Panc1 (cell line): ENCODE measurements at regions not wholly inside any gene's neighbourhood (a gene's known extent, or its start where the extent isn't known, plus 50 kb on each side); places are given as distances from the start of the nearest gene placed in this dataset.

Source experiments
- POLR2AphosphoS5 ChIP-seq: IDR thresholded peaks from 2 replicates; pipeline ENCODE4 v1.6.1; 2012; ENCODE audit warnings: mild to moderate bottlenecking, low read depth, low read length, moderate library complexity
- SIN3A ChIP-seq: IDR thresholded peaks from 2 replicates; pipeline ENCODE4 v1.6.1; 2012; ENCODE audit warnings: low read depth, mild to moderate bottlenecking, low read length, moderate library complexity, borderline replicate concordance; ENCODE audit not compliant: insufficient read depth
- TCF7L2 ChIP-seq: IDR thresholded peaks from 2 replicates; pipeline ENCODE4 v1.6.1; 2011; ENCODE audit warnings: mild to moderate bottlenecking, low read depth, low read length, inconsistent platforms
- TF ChIP-seq, protein P1 (sequence below), 2 experiments: IDR thresholded peaks; 2 replicates each; pipeline ENCODE4 v1.6.1; 2011 to 2012; ENCODE audit warnings: low read depth in 2 of 2, control low read depth in 1 of 2, low read length in 1 of 2, mild to moderate bottlenecking in 1 of 2, moderate library complexity in 1 of 2; ENCODE audit not compliant: insufficient read depth in 1 of 2
- TF ChIP-seq, protein P2 (sequence below): fragments of 450-650 bp; IDR thresholded peaks from 2 replicates; pipeline ENCODE4 v1.5.1; 2017; ENCODE audit warnings: mild to moderate bottlenecking

DNA sequence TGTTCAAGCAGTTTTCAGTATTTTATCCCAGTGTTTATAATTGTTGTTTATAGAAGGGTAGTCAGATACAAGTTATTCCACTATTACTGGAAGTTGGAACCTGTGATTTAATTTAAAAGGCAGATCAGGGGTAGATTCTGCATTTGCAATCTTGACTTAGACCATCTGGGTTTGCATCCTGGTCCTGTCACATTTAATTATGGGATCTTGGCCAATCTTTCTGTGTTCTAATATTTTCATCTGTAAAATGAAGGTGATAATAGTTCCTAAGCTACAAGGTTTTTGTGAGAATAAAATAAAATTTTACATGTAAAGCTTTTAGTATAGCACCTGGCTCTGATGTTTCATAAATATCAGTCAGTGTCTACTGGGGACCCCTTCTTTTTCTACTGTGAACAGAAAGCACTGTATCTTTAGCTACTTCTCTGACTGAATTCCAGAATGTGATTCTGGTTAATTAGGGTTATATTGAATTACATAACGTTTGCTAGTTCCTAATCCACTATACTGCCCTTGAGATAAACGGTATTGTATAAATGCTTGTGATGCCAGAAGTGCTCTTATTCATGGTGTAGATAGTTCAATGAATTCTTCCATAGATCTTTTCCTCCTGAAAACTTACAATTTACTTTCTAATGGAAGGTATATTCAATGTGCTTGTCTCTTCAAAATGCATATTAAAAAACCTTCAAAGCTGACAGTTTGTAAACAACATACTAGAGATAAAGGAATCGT lies 131.0 kb downstream of the KCNK1 start:
- TF ChIP-seq POLR2AphosphoS5 (no peak), TCF7L2 (no peak), SIN3A (no peak)
- TF ChIP-seq, protein P1, sequence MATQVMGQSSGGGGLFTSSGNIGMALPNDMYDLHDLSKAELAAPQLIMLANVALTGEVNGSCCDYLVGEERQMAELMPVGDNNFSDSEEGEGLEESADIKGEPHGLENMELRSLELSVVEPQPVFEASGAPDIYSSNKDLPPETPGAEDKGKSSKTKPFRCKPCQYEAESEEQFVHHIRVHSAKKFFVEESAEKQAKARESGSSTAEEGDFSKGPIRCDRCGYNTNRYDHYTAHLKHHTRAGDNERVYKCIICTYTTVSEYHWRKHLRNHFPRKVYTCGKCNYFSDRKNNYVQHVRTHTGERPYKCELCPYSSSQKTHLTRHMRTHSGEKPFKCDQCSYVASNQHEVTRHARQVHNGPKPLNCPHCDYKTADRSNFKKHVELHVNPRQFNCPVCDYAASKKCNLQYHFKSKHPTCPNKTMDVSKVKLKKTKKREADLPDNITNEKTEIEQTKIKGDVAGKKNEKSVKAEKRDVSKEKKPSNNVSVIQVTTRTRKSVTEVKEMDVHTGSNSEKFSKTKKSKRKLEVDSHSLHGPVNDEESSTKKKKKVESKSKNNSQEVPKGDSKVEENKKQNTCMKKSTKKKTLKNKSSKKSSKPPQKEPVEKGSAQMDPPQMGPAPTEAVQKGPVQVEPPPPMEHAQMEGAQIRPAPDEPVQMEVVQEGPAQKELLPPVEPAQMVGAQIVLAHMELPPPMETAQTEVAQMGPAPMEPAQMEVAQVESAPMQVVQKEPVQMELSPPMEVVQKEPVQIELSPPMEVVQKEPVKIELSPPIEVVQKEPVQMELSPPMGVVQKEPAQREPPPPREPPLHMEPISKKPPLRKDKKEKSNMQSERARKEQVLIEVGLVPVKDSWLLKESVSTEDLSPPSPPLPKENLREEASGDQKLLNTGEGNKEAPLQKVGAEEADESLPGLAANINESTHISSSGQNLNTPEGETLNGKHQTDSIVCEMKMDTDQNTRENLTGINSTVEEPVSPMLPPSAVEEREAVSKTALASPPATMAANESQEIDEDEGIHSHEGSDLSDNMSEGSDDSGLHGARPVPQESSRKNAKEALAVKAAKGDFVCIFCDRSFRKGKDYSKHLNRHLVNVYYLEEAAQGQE (IDR thresholded peaks at IDR 0.05; ENCODE audit: insufficient read depth in 1 of 2, low read depth in 2 of 2, low read length in 1 of 2): no peak
- TF ChIP-seq, protein P2, sequence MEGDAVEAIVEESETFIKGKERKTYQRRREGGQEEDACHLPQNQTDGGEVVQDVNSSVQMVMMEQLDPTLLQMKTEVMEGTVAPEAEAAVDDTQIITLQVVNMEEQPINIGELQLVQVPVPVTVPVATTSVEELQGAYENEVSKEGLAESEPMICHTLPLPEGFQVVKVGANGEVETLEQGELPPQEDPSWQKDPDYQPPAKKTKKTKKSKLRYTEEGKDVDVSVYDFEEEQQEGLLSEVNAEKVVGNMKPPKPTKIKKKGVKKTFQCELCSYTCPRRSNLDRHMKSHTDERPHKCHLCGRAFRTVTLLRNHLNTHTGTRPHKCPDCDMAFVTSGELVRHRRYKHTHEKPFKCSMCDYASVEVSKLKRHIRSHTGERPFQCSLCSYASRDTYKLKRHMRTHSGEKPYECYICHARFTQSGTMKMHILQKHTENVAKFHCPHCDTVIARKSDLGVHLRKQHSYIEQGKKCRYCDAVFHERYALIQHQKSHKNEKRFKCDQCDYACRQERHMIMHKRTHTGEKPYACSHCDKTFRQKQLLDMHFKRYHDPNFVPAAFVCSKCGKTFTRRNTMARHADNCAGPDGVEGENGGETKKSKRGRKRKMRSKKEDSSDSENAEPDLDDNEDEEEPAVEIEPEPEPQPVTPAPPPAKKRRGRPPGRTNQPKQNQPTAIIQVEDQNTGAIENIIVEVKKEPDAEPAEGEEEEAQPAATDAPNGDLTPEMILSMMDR: no peak
